ENCODE measurements at regions not wholly inside any gene's neighbourhood (a gene's known extent, or its start where the extent isn't known, plus 50 kb on each side); places are given as distances from the start of the nearest gene placed in this dataset.

DNA sequence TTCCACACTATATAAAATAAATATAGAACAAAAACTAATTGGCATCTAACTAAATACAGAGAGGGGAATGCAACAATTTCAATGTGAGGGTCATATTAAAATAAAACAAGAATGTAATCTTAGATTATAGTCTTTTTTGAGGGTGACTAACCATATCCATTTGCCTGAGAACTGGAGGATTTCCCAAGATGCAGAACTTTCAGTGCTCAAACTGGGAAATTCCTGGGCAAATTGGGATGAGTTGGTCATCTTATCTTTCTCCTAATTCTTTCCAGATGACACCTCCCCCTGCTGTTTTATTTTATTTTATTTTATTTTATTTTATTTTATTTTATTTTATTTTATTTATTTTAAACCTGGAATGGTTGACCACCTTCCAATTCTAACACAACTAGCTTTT, 846.2 kb downstream of the SLC4A3 start:
- no peaks in the 10 kb centered on the region for H3K27me3 ChIP-seq (ENCODE audit: insufficient read depth, low read length)
- DNase-seq (ENCODE audit: insufficient read length, low spot score, missing footprints), result no peak
- no peak overlapping the region for H2AFZ ChIP-seq (ENCODE audit: low read length)
- H3K36me3 ChIP-seq (ENCODE audit: insufficient read depth, low read length), result no peaks in the 10 kb centered on the region
- H3K4me1 ChIP-seq (ENCODE audit: insufficient read depth, low read length), result no peaks in the 10 kb centered on the region
- no peak for TF ChIP-seq CTCF (IDR thresholded peaks at IDR 0.05; ENCODE audit: extremely low read depth, low read depth, low read length)
- H3K4me2 ChIP-seq (ENCODE audit: insufficient read depth, low read length), result no peak overlapping the region
- H4K20me1 ChIP-seq (ENCODE audit: insufficient read depth, low read length), result no peaks in the 10 kb centered on the region
- H3K4me3 ChIP-seq (ENCODE audit: insufficient read depth, low read length), result no peak overlapping the region
- H3K27ac ChIP-seq (ENCODE audit: low read depth, low read length), result no peak overlapping the region
- no peaks in the 10 kb centered on the region for H3K9me3 ChIP-seq (ENCODE audit: low read depth, low read length)
- no peaks in the 10 kb centered on the region for H3K79me2 ChIP-seq (ENCODE audit: insufficient read depth, low read length)

GRCh38 chr2:220476877-220477276, 849.4 kb downstream of the SLC4A3 start:
- H3K79me2 ChIP-seq (ENCODE audit: insufficient read depth, low read length), result no peaks in the 10 kb centered on the region

DNA sequence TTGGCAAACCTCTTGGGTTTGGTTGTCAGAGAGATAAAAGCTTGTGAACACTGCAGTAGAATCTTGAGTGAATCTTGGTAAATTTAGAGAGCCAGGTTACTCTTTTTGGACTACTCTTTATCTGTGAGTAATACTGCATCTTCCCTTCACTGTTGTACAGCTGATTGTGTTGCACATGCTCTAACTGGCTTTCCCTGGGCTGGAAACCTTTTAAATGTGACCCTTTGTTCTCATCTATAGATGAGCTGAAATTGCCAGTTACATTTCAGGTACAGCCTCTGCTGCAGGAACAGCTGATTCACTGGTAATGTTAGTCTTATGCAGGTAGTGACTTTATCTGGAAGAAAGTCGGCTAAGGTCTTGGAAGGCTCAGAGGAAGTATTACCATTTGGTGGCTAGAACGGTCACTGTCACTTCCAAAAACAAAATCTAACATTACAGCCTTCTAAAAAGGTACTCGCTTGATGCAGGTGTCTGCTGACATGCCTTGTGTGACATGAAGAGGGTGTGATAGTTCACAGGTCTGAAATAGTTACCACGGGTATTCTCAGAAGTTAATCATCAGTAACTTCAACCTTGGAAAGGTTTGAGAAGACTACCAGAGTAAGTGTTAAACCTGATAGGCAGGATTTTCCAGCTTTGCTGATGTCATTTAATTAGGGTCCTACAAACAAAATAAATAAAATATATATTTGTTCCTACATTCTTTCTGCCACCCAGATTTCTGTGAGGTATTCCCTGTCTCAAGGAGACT, 851.1 kb downstream of the SLC4A3 start:
- no peak for TF ChIP-seq CTCF (IDR thresholded peaks at IDR 0.05; ENCODE audit: extremely low read depth, low read depth, low read length)
- Histone ChIP-seq H4K20me1 (ENCODE audit: insufficient read depth, low read length) (no peaks in the 10 kb centered on the region), H3K27me3 (ENCODE audit: insufficient read depth, low read length) (no peaks in the 10 kb centered on the region), H3K79me2 (ENCODE audit: insufficient read depth, low read length) (no peaks in the 10 kb centered on the region), H3K4me2 (ENCODE audit: insufficient read depth, low read length) (no peak overlapping the region), H2AFZ (ENCODE audit: low read length) (no peak overlapping the region), H3K4me3 (ENCODE audit: insufficient read depth, low read length) (no peak overlapping the region), H3K4me1 (ENCODE audit: insufficient read depth, low read length) (no peaks in the 10 kb centered on the region), H3K36me3 (ENCODE audit: insufficient read depth, low read length) (no peaks in the 10 kb centered on the region), H3K9me3 (ENCODE audit: low read depth, low read length) (no peaks in the 10 kb centered on the region), H3K27ac (ENCODE audit: low read depth, low read length) (no peak overlapping the region)
- no peak for DNase-seq (ENCODE audit: insufficient read length, low spot score, missing footprints)

More at GRCh38 chr2:220476877-220477276, 849.4 kb downstream of the SLC4A3 start:
- Histone ChIP-seq H3K4me3 (ENCODE audit: insufficient read depth, low read length) (no peak overlapping the region), H4K20me1 (ENCODE audit: insufficient read depth, low read length) (no peaks in the 10 kb centered on the region), H3K9me3 (ENCODE audit: low read depth, low read length) (no peaks in the 10 kb centered on the region), H2AFZ (ENCODE audit: low read length) (no peak overlapping the region), H3K27ac (ENCODE audit: low read depth, low read length) (no peak overlapping the region), H3K4me2 (ENCODE audit: insufficient read depth, low read length) (no peak overlapping the region), H3K27me3 (ENCODE audit: insufficient read depth, low read length) (no peaks in the 10 kb centered on the region), H3K4me1 (ENCODE audit: insufficient read depth, low read length) (no peaks in the 10 kb centered on the region), H3K36me3 (ENCODE audit: insufficient read depth, low read length) (no peaks in the 10 kb centered on the region)
- no peak for TF ChIP-seq CTCF (IDR thresholded peaks at IDR 0.05; ENCODE audit: extremely low read depth, low read depth, low read length)
- DNase-seq (ENCODE audit: insufficient read length, low spot score, missing footprints), result no peak

- no peaks in the 10 kb centered on the region for H3K79me2 ChIP-seq (ENCODE audit: insufficient read depth, low read length)
- H3K4me1 ChIP-seq (ENCODE audit: insufficient read depth, low read length), result no peaks in the 10 kb centered on the region
- H2AFZ ChIP-seq (ENCODE audit: low read length), result no peak overlapping the region
- H3K4me2 ChIP-seq (ENCODE audit: insufficient read depth, low read length), result no peak overlapping the region
- no peaks in the 10 kb centered on the region for H3K9me3 ChIP-seq (ENCODE audit: low read depth, low read length)
- no peaks in the 10 kb centered on the region for H3K36me3 ChIP-seq (ENCODE audit: insufficient read depth, low read length)
- TF ChIP-seq CTCF (IDR thresholded peaks at IDR 0.05; ENCODE audit: extremely low read depth, low read depth, low read length), result no peak
- no peak for DNase-seq (ENCODE audit: insufficient read length, low spot score, missing footprints)
- no peaks in the 10 kb centered on the region for H4K20me1 ChIP-seq (ENCODE audit: insufficient read depth, low read length)
- H3K4me3 ChIP-seq (ENCODE audit: insufficient read depth, low read length), result no peak overlapping the region
- no peak overlapping the region for H3K27ac ChIP-seq (ENCODE audit: low read depth, low read length)
- no peaks in the 10 kb centered on the region for H3K27me3 ChIP-seq (ENCODE audit: insufficient read depth, low read length)
Measured at GRCh38 chr2:220482716-220483115, 855.3 kb downstream of the SLC4A3 start.
